GM23248 (cell line): ENCODE measurements at regions not wholly inside any gene's neighbourhood (a gene's known extent, or its start where the extent isn't known, plus 50 kb on each side); places are given as distances from the start of the nearest gene placed in this dataset.

Source experiments
- DNase-seq: peaks from one replicate; pipeline ENCODE4 v3.0.0-alpha.2; 2015
- H2AFZ ChIP-seq: fragments of 200-600 bp; sonication (generic); 2 replicates; pipeline ENCODE4 v1.6.1; 2016; ENCODE audit warnings: antibody characterized with exemption
- H3F3A ChIP-seq: fragments of 200-600 bp; sonication (generic); 2 replicates; pipeline ENCODE4 v1.6.1; 2016; ENCODE audit warnings: mild to moderate bottlenecking, antibody characterized with exemption, mixed run types; ENCODE audit not compliant: insufficient read depth
- H3K27ac ChIP-seq: fragments of 200-600 bp; sonication (generic); 2 replicates; pipeline ENCODE4 v1.5.1; 2016; ENCODE audit warnings: mild to moderate bottlenecking
- H3K27me3 ChIP-seq: fragments of 200-600 bp; sonication (generic); replicated peaks from 2 replicates; pipeline ENCODE4 v1.6.1; 2016; ENCODE audit warnings: mild to moderate bottlenecking; ENCODE audit not compliant: insufficient read depth
- H3K36me3 ChIP-seq: fragments of 200-600 bp; sonication (generic); 2 replicates; pipeline ENCODE4 v1.6.1; 2016; ENCODE audit warnings: low read depth, mild to moderate bottlenecking
- H3K4me1 ChIP-seq: fragments of 200-600 bp; sonication (generic); 2 replicates; pipeline ENCODE4 v1.6.1; 2016; ENCODE audit warnings: mild to moderate bottlenecking; ENCODE audit not compliant: insufficient read depth
- H3K4me2 ChIP-seq: fragments of 200-600 bp; sonication (generic); one replicate; pipeline ENCODE4 v1.6.1; 2016; ENCODE audit warnings: mild to moderate bottlenecking; ENCODE audit not compliant: unreplicated experiment
- H3K4me3 ChIP-seq: fragments of 200-600 bp; sonication (generic); 2 replicates; pipeline ENCODE4 v1.5.1; 2016; ENCODE audit warnings: mild to moderate bottlenecking
- H3K79me2 ChIP-seq: fragments of 200-600 bp; sonication (generic); 2 replicates; pipeline ENCODE4 v1.6.1; 2016; ENCODE audit warnings: mild to moderate bottlenecking; ENCODE audit not compliant: insufficient read depth
- H3K9ac ChIP-seq: fragments of 200-600 bp; sonication (generic); 2 replicates; pipeline ENCODE4 v1.6.1; 2016; ENCODE audit warnings: mild to moderate bottlenecking
- H3K9me2 ChIP-seq: fragments of 200-600 bp; sonication (generic); 2 replicates; pipeline ENCODE4 v1.6.1; 2016; ENCODE audit warnings: mixed run types, mild to moderate bottlenecking, moderate library complexity; ENCODE audit not compliant: insufficient read depth
- H3K9me3 ChIP-seq: fragments of 200-600 bp; sonication (generic); one replicate; pipeline ENCODE4 v1.6.1; 2017; ENCODE audit warnings: low read depth
- H4K20me1 ChIP-seq: fragments of 200-600 bp; sonication (generic); 2 replicates; pipeline ENCODE4 v1.6.0; 2016; ENCODE audit not compliant: insufficient read depth
- EZH2 ChIP-seq: fragments of 200-600 bp; sonication (generic); IDR thresholded peaks from 2 replicates; pipeline ENCODE4 v1.6.1; 2018; ENCODE audit warnings: antibody characterized with exemption, mild to moderate bottlenecking; ENCODE audit not compliant: insufficient read depth, poor library complexity, severe bottlenecking
- EZH2phosphoT487 ChIP-seq: fragments of 200-600 bp; sonication (generic); IDR thresholded peaks from 2 replicates; pipeline ENCODE4 v1.6.1; 2018; ENCODE audit warnings: antibody characterized with exemption, moderate library complexity, mild to moderate bottlenecking, low read depth; ENCODE audit not compliant: insufficient read depth
- whole genome bisulfite sequencing, 2 experiments: methylation state at CpG; one replicate each; pipeline ENCODE4 v1.1.6; 2015 to 2017; ENCODE audit warnings: low lambda C conversion rate in 2 of 2, low coverage in 1 of 2; ENCODE audit errors: missing lambda C conversion rate in 2 of 2; 5-methylcytosine and 5-hydroxymethylcytosine counted together
- in situ Hi-C: fragments of 300-500 bp; cut with MboI; formaldehyde crosslinking; loops from 2 replicates; pipeline ENCODE4 v1.15.0; 2020

DNA sequence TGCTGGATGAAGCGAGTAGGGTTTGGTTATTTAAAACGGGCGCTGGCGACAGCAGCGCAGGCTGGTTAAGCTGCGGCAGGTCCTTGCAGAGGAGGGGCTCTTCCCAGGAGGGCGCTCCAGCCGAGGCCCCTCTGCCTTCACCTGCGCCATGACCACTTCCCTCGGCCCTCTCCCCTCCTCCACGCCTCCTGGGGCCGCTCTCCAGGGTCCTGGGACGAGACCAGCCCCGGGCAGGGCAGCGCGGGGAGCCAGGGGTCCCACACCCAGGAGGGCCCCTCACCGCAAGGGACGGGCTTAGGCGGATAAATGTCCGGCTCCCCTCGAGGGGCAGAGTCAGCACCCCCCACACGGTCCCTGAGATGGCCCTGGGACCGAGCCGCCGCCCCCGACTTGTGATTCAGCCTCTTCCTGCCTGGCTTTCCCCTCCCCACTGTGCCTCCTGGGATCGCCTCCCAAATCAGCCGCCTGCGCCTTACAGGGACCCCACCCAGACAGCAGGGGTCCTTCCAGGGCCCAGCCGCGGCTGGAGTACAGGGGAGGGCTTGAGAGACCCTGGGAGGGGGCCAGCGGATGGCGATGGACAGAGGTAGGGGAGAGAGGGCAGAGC is 380.7 kb downstream of the MATN1 start:
- H3K27me3 ChIP-seq: peaks cover 4% of the 10 kb centered on the region
- H3F3A ChIP-seq: no peaks in the 10 kb centered on the region
- no peak overlapping the region for H3K9ac ChIP-seq
- H3K4me3 ChIP-seq: no peak overlapping the region
- in situ Hi-C loops: no loop called here
- H3K27ac ChIP-seq: no peak overlapping the region
- H4K20me1 ChIP-seq: no peaks in the 10 kb centered on the region
- 10 to 12% methylated on average over 33 of the region's 33 CpGs for WGBS, 2 experiments
- no peak overlapping the region for H2AFZ ChIP-seq
- TF ChIP-seq EZH2phosphoT487 (no peak), EZH2 (no peak)
- no peaks in the 10 kb centered on the region for H3K36me3 ChIP-seq
- no peaks in the 10 kb centered on the region for H3K79me2 ChIP-seq
- H3K9me2 ChIP-seq: no peaks in the 10 kb centered on the region
- H3K4me1 ChIP-seq: no peaks in the 10 kb centered on the region
- no peak overlapping the region for H3K4me2 ChIP-seq
- H3K9me3 ChIP-seq: no peaks in the 10 kb centered on the region
- no peak for DNase-seq

DNA sequence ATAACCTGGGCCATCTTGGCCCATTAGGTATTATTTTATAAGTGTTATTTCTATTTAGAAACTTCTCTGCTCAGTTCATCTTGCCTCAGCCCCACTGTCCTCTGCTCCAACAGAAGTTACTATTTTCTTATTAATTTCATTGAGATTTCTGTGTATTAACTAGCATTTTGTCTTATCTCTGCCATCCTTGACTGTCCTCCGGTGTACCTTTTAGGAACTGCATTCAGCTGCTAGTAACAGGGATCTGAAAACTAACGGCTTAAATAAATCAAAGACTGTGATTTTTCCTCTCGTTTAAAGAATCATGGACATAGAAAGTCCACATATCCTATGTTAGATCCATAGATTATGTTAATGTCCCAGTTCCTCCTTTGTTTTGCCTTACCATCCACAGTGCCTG is 382.5 kb downstream of the MATN1 start:
- no peak for DNase-seq
- Histone ChIP-seq H3F3A (no peaks in the 10 kb centered on the region), H4K20me1 (no peaks in the 10 kb centered on the region), H3K4me3 (no peak overlapping the region), H3K79me2 (no peaks in the 10 kb centered on the region), H3K9me3 (no peaks in the 10 kb centered on the region), H3K9ac (no peak overlapping the region), H3K27ac (no peak overlapping the region), H3K9me2 (no peaks in the 10 kb centered on the region), H3K27me3 (no peaks in the 10 kb centered on the region), H3K4me2 (no peak overlapping the region), H2AFZ (no peak overlapping the region), H3K36me3 (no peaks in the 10 kb centered on the region), H3K4me1 (no peaks in the 10 kb centered on the region)
- TF ChIP-seq EZH2 (no peak), EZH2phosphoT487 (no peak)
- in situ Hi-C loops: no loop called here
- WGBS, 2 experiments: 52 to 59% methylated on average over 3 of the region's 3 CpGs

DNA sequence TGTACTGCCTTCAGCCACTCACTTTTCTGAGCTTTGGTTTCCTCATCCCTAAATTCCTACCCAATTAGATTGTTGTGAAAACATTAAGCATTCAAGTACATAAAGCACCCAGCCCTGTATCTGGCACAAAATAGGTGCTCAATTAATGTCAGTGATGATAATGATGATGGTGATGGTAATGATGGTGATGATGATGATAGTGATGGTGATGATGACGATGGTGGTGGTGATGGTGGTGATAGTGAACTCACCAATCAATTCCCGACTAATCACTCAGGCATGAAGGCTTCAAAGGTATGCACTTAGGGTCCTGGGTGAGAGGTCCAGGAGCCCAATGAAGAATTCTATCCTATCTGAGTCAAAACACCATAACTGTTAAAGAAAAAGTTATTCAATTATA is 383.5 kb downstream of the MATN1 start:
- 18 to 22% methylated on average over 2 of the region's 2 CpGs for WGBS, 2 experiments
- no peaks in the 10 kb centered on the region for H3K79me2 ChIP-seq
- no peak overlapping the region for H2AFZ ChIP-seq
- in situ Hi-C loops: no loop called here
- H3K36me3 ChIP-seq: no peaks in the 10 kb centered on the region
- no peaks in the 10 kb centered on the region for H3K4me1 ChIP-seq
- no peak for DNase-seq
- H3K27me3 ChIP-seq: no peaks in the 10 kb centered on the region
- no peaks in the 10 kb centered on the region for H3F3A ChIP-seq
- no peak overlapping the region for H3K27ac ChIP-seq
- H3K9me3 ChIP-seq: no peaks in the 10 kb centered on the region
- TF ChIP-seq EZH2 (no peak), EZH2phosphoT487 (no peak)
- H4K20me1 ChIP-seq: no peaks in the 10 kb centered on the region
- no peak overlapping the region for H3K4me3 ChIP-seq
- H3K9ac ChIP-seq: no peak overlapping the region
- H3K9me2 ChIP-seq: no peaks in the 10 kb centered on the region
- H3K4me2 ChIP-seq: no peak overlapping the region

DNA sequence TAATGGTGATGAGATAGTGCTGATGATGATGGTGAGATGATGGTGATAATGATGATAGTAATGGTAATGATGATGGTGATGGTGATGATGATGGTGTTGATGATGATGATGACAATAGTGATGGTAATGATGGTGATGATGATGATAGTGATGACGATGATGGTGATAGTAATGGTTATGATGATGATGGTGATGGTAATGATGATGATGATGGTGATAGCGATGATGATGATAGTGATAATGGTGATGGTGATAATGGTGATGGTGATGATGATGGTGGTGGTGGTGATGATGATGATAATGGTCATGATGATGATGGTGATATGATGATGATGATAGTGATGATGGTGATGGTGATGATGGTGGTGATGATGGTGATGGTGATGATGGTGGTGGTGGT is 384.6 kb downstream of the MATN1 start:
- H4K20me1 ChIP-seq: no peaks in the 10 kb centered on the region

DNA sequence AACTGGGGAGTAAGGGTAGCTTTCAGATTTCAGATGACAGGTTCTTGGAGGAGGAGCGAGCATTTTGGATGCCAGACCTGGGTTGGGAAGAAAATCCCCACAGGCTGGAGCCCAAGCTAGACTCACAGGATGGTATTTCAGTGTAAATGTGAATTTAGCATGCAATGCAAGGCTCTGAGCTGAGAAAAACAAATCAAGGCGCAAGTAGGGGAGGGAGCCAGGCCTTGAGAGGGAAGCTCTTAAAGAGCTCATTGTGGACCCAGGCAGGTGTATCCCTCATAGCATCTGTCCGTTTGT is 386.1 kb downstream of the MATN1 start:
- no peak overlapping the region for H3K27ac ChIP-seq
- WGBS, 2 experiments: 28 to 39% methylated on average over 3 of the region's 3 CpGs
- in situ Hi-C loops: no loop called here
- no peak overlapping the region for H2AFZ ChIP-seq
- no peaks in the 10 kb centered on the region for H3K4me1 ChIP-seq
- H3K9me2 ChIP-seq: no peaks in the 10 kb centered on the region
- no peak for TF ChIP-seq EZH2
- no peak for TF ChIP-seq EZH2phosphoT487
- no peaks in the 10 kb centered on the region for H3F3A ChIP-seq
- no peaks in the 10 kb centered on the region for H3K27me3 ChIP-seq
- H3K4me2 ChIP-seq: no peak overlapping the region
- no peak overlapping the region for H3K4me3 ChIP-seq
- H3K79me2 ChIP-seq: no peaks in the 10 kb centered on the region
- H3K9ac ChIP-seq: no peak overlapping the region
- DNase-seq: no peak
- H4K20me1 ChIP-seq: no peaks in the 10 kb centered on the region
- no peaks in the 10 kb centered on the region for H3K9me3 ChIP-seq
- H3K36me3 ChIP-seq: no peaks in the 10 kb centered on the region

More for the DNA sequence above, 384.6 kb downstream of the MATN1 start:
- no peaks in the 10 kb centered on the region for H3K9me2 ChIP-seq
- DNase-seq: no peak
- H3K4me2 ChIP-seq: no peak overlapping the region
- TF ChIP-seq EZH2phosphoT487 (no peak), EZH2 (no peak)
- H3K4me3 ChIP-seq: no peak overlapping the region
- H3K4me1 ChIP-seq: no peaks in the 10 kb centered on the region
- H2AFZ ChIP-seq: no peak overlapping the region
- H3K9ac ChIP-seq: no peak overlapping the region
- H3K36me3 ChIP-seq: no peaks in the 10 kb centered on the region
- 49 to 67% methylated on average over 2 of the region's 2 CpGs for WGBS, 2 experiments
- H3K79me2 ChIP-seq: no peaks in the 10 kb centered on the region
- H3K27ac ChIP-seq: no peak overlapping the region
- no peaks in the 10 kb centered on the region for H3K27me3 ChIP-seq
- no peaks in the 10 kb centered on the region for H3F3A ChIP-seq
- H3K9me3 ChIP-seq: no peaks in the 10 kb centered on the region
- in situ Hi-C loops: no loop called here
